ENCODE measurements at regions not wholly inside any gene's neighbourhood (a gene's known extent, or its start where the extent isn't known, plus 50 kb on each side); places are given as distances from the start of the nearest gene placed in this dataset.

DNA sequence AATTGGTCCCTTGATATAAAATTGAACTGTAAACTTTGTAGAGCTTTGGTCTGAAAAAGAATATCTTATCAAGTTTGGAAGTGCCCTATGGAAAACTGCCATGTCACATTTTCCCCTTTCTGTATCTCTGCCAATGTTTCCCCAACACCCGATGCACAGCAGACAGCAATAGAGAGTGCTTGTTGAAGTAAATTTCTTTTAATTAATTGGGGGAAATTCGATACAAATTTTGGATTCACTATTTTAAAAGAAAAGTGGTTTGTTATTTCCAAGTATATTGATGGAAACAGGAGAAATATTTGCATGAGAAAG is 208.1 kb downstream of the OGFRL1 start:
- TF ChIP-seq, protein P1, sequence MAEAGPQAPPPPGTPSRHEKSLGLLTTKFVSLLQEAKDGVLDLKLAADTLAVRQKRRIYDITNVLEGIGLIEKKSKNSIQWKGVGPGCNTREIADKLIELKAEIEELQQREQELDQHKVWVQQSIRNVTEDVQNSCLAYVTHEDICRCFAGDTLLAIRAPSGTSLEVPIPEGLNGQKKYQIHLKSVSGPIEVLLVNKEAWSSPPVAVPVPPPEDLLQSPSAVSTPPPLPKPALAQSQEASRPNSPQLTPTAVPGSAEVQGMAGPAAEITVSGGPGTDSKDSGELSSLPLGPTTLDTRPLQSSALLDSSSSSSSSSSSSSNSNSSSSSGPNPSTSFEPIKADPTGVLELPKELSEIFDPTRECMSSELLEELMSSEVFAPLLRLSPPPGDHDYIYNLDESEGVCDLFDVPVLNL (CRISPR knock-in tag; IDR thresholded peaks at IDR 0.05; ENCODE audit: borderline replicate concordance, low read depth): no peak
- TF ChIP-seq ZNF671 (CRISPR knock-in tag; IDR thresholded peaks at IDR 0.05): no peak
- TF ChIP-seq, protein P2, sequence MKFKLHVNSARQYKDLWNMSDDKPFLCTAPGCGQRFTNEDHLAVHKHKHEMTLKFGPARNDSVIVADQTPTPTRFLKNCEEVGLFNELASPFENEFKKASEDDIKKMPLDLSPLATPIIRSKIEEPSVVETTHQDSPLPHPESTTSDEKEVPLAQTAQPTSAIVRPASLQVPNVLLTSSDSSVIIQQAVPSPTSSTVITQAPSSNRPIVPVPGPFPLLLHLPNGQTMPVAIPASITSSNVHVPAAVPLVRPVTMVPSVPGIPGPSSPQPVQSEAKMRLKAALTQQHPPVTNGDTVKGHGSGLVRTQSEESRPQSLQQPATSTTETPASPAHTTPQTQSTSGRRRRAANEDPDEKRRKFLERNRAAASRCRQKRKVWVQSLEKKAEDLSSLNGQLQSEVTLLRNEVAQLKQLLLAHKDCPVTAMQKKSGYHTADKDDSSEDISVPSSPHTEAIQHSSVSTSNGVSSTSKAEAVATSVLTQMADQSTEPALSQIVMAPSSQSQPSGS (CRISPR knock-in tag; IDR thresholded peaks at IDR 0.05; ENCODE audit: borderline replicate concordance, low read depth): no peak
